ENCODE measurements at regions not wholly inside any gene's neighbourhood (a gene's known extent, or its start where the extent isn't known, plus 50 kb on each side); places are given as distances from the start of the nearest gene placed in this dataset.

GRCh38 chr1:193766329-193766728 is 579.9 kb upstream of the B3GALT2 start:
- TF ChIP-seq CTCF (IDR thresholded peaks at IDR 0.05; ENCODE audit: insufficient read depth, low read length, missing control alignments), result no peak
- CTCF ChIA-PET, result no interaction called here
- POLR2A ChIA-PET, result no interaction called here

GRCh38 chr1:193763266-193763665 is 576.9 kb upstream of the B3GALT2 start:
- ChIA-PET CTCF (no interaction called here), POLR2A (no interaction called here)
- DNase-seq (ENCODE audit: low read depth, low spot score), result no peak
- no peak overlapping the region for H3K4me3 ChIP-seq (ENCODE audit: low read depth, low read length)
- no peak for TF ChIP-seq CTCF (IDR thresholded peaks at IDR 0.05; ENCODE audit: insufficient read depth, low read length, missing control alignments)

More at GRCh38 chr1:193766329-193766728, 579.9 kb upstream of the B3GALT2 start:
- DNase-seq (ENCODE audit: low read depth, low spot score), result no peak
- H3K4me3 ChIP-seq (ENCODE audit: low read depth, low read length), result no peak overlapping the region

GRCh38 chr1:193762236-193762635 is 575.8 kb upstream of the B3GALT2 start:
- H3K4me3 ChIP-seq (ENCODE audit: low read depth, low read length), result no peak overlapping the region
- DNase-seq (ENCODE audit: low read depth, low spot score), result no peak
- ChIA-PET CTCF (no interaction called here), POLR2A (no interaction called here)
- TF ChIP-seq CTCF (IDR thresholded peaks at IDR 0.05; ENCODE audit: insufficient read depth, low read length, missing control alignments), result no peak

- ChIA-PET CTCF (interaction anchor here (1.4 kb wide), 1 partner anchor 18 kb away, joined by 3 read pairs; no protein-coding TSS in a partner anchor), POLR2A (no interaction called here)
- no peak overlapping the region for H3K4me3 ChIP-seq (ENCODE audit: low read depth, low read length)
- DNase-seq (ENCODE audit: low read depth, low spot score), result no peak
- no peak for TF ChIP-seq CTCF (IDR thresholded peaks at IDR 0.05; ENCODE audit: insufficient read depth, low read length, missing control alignments)
Observed at GRCh38 chr1:193755441-193755840, 569.0 kb upstream of the B3GALT2 start.

GRCh38 chr1:193754732-193755427 is 568.5 kb upstream of the B3GALT2 start:
- CTCF ChIA-PET, result interaction anchor here (1.4 kb wide), 1 partner anchor 17 kb away, joined by 3 read pairs; no protein-coding TSS in a partner anchor
- no peak for DNase-seq (ENCODE audit: low read depth, low spot score)
- POLR2A ChIA-PET, result no interaction called here
- TF ChIP-seq CTCF (IDR thresholded peaks at IDR 0.05; ENCODE audit: insufficient read depth, low read length, missing control alignments), result no peak
- H3K4me3 ChIP-seq (ENCODE audit: low read depth, low read length), result no peak overlapping the region

GRCh38 chr1:193754151-193754550 is 567.7 kb upstream of the B3GALT2 start:
- H3K4me3 ChIP-seq (ENCODE audit: low read depth, low read length), result no peak overlapping the region
- ChIA-PET CTCF (interaction anchor here (1.4 kb wide), 1 partner anchor 17 kb away, joined by 3 read pairs; no protein-coding TSS in a partner anchor), POLR2A (no interaction called here)
- DNase-seq (ENCODE audit: low read depth, low spot score), result no peak
- no peak for TF ChIP-seq CTCF (IDR thresholded peaks at IDR 0.05; ENCODE audit: insufficient read depth, low read length, missing control alignments)

All from AG04449 (cell line).